ENCODE measurements at regions not wholly inside any gene's neighbourhood (a gene's known extent, or its start where the extent isn't known, plus 50 kb on each side); places are given as distances from the start of the nearest gene placed in this dataset.

GRCh38 chr15:87805117-87805820, 451.3 kb downstream of the NTRK3 start:
- no peak for DNase-seq

- no peak for DNase-seq
Observed at GRCh38 chr15:87804451-87804850, 452.1 kb downstream of the NTRK3 start.

GRCh38 chr15:87799838-87800237, 456.7 kb downstream of the NTRK3 start:
- no peak for DNase-seq

- DNase-seq, result no peak
Observed at GRCh38 chr15:87799428-87799827, 457.1 kb downstream of the NTRK3 start.

- DNase-seq, result no peak
Observed at GRCh38 chr15:87793725-87794124, 462.8 kb downstream of the NTRK3 start.

- DNase-seq, result peak; percentile 13
Observed at GRCh38 chr15:87792250-87793040, 464.1 kb downstream of the NTRK3 start.

- no peak for DNase-seq
Observed at GRCh38 chr15:87781959-87782625, 474.4 kb downstream of the NTRK3 start.

- DNase-seq, result no peak
Observed at GRCh38 chr15:87779746-87780145, 476.8 kb downstream of the NTRK3 start.

GRCh38 chr15:87778358-87778757, 478.2 kb downstream of the NTRK3 start:
- no peak for DNase-seq

GRCh38 chr15:87777054-87777561, 479.4 kb downstream of the NTRK3 start:
- no peak for DNase-seq

- DNase-seq, result no peak
Observed at GRCh38 chr15:87767516-87767915, 489.0 kb downstream of the NTRK3 start.

- no peak for DNase-seq
Observed at GRCh38 chr15:87764461-87765240, 491.9 kb downstream of the NTRK3 start.

- no peak for DNase-seq
Observed at GRCh38 chr15:87763837-87764236, 492.7 kb downstream of the NTRK3 start.

GRCh38 chr15:87761736-87762509, 494.6 kb downstream of the NTRK3 start:
- peak; percentile 91 for DNase-seq

- DNase-seq, result no peak
Observed at GRCh38 chr15:87760547-87761314, 495.8 kb downstream of the NTRK3 start.

- DNase-seq, result no peak
Observed at GRCh38 chr15:87758794-87759418, 497.6 kb downstream of the NTRK3 start.

GRCh38 chr15:87757084-87757483, 499.5 kb downstream of the NTRK3 start:
- DNase-seq, result no peak

GRCh38 chr15:87756072-87756471, 500.5 kb downstream of the NTRK3 start:
- no peak for DNase-seq

GRCh38 chr15:87755226-87755625, 501.3 kb downstream of the NTRK3 start:
- no peak for DNase-seq

- DNase-seq, result no peak
Observed at GRCh38 chr15:87753539-87753938, 503.0 kb downstream of the NTRK3 start.

Measured in hematopoietic multipotent progenitor cell treated with erythropoietin and hydrocortisone succinate and interleukin-3 and kit ligand, for 4 days (in vitro differentiated cells).